GM08714 (cell line): ENCODE measurements at regions not wholly inside any gene's neighbourhood (a gene's known extent, or its start where the extent isn't known, plus 50 kb on each side); places are given as distances from the start of the nearest gene placed in this dataset.
"Not testable (repeated sequence)": the region's sequence is repeated elsewhere in the genome, so short reads cannot be mapped to it uniquely, and the experiment has no call there.

Source experiments
- H3K4me3 ChIP-seq: fragments of 200-500 bp; sonication (Bioruptor generic); 2 replicates; pipeline ENCODE4 v1.5.1; 2014; ENCODE audit warnings: mild to moderate bottlenecking, low read length, inconsistent platforms
- ZNF274 ChIP-seq: IDR thresholded peaks from 2 replicates; pipeline ENCODE4 v1.6.1; 2012; ENCODE audit warnings: mild to moderate bottlenecking, low read depth, low read length

GRCh38 chr5:19125956-19126713, 861.9 kb downstream of the CDH18 start:
- no peak overlapping the region for H3K4me3 ChIP-seq
- no peak for TF ChIP-seq ZNF274

DNA sequence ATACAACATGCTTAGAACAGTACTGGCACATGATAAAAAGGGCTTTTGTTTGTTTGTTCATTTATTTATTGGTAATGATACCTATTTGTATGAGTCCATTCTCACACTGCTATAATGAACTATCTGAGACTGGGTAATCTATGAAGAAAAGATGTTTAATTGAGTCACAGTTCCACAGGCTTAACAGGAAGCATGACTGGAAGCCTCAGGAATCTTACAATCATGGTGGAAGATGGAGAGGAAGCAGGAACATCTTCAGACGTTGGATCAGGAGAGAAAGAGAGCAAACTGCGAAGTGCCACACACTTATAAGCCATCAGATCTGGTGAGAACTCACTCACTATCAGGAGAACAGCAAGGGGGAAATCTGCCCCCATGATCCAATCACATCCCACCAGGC, 847.7 kb downstream of the CDH18 start:
- no peak for TF ChIP-seq ZNF274

DNA sequence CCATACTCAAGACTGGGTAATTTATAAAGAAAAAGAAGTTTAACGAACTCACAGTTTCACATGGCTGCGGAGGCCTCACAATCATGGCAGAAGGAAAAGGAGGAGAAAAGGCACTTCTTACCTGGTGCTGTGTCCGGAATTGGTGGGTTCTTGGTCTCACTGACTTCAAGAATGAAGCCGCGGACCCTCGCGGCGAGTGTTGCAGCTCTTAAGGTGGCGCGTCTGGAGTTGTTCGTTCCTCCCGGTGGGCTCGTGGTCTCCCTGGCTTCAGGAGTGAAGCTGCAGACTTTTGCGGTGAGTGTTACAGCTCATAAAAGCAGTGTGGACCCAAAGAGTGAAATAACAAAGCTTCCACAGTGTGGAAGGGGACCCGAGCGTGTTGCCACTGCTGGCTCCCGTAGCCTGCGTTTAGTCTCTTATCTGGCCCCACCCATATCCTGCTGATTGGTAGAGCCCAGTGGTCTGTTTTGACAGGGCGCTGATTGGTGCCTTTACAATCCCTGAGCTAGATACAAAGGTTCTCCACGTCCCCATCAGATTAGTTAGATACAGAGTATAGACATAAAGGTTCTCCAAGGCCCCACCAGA, 846.0 kb downstream of the CDH18 start:
- not testable (repeated sequence) for H3K4me3 ChIP-seq

More for the DNA sequence above, 847.7 kb downstream of the CDH18 start:
- no peak overlapping the region for H3K4me3 ChIP-seq

- H3K4me3 ChIP-seq = not testable (repeated sequence)
Observed at GRCh38 chr5:19142713-19143414, 845.1 kb downstream of the CDH18 start.

GRCh38 chr5:19143935-19144334, 844.1 kb downstream of the CDH18 start:
- H3K4me3 ChIP-seq = no peak overlapping the region
- no peak for TF ChIP-seq ZNF274

GRCh38 chr5:19169426-19169825, 818.6 kb downstream of the CDH18 start:
- TF ChIP-seq ZNF274 = no peak
- no peak overlapping the region for H3K4me3 ChIP-seq

DNA sequence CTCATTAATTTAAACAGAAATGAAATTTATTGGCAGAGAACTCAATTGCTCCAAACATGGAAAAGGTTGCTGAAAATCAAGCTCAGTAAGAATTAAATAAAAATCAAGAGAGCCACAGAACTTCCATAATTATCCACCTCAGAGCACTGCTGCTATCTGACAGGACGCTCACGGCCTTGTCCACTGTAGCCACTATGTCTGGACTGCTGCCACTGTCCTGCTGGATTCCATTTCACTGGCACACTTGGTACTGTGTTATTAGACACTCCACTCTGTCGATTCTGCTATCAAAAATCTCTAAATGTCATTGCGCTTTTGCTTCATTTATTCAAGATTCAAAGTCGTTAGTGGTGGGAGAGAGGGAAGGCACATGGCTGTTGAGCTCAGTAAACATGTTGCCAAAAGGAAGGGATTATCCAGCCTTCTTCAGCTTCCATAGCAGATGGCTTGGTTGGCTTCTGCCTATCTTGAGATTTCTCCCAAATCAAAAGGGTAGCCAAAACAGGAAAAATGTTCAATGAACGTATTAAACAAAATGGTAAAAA, 815.0 kb downstream of the CDH18 start:
- TF ChIP-seq ZNF274 = no peak

DNA sequence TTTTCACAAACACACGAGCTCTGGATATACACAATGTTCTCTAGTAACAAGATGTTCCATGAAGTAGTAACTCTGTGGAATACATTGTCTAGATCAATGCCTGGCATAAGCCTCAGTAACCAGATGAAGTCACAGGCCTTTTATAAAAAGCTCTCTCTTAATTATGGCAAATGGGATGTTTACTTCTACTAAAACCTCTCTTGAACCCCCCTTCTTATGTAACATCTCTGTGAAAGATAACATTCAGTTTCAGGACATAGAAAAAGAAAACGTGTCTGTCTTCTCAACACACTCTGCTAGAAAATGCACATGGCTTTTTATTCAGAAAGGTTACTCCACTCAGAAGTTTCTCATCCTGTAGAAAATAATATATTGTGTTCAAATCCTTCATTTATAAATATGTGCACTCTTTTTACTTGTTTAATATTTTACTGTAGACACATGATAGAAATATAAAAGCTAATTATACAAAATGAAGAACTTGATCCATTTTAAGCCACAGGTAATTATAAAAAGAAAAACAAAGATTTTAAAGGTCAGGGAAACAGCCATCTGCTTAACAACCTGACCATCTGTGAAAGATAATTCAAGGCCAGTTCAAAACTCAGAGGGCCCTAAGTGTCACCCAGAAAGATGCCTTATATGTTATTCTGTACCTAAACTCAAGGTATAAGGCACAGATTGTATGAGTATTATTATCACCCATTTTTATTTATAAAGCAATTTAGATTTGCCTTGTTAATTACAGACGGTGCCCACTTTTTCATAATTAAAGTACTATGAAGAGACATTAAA, 812.0 kb downstream of the CDH18 start:
- no peak overlapping the region for H3K4me3 ChIP-seq
- TF ChIP-seq ZNF274 = no peak

More for the DNA sequence above, 815.0 kb downstream of the CDH18 start:
- H3K4me3 ChIP-seq = no peak overlapping the region

GRCh38 chr5:19179571-19179970, 808.4 kb downstream of the CDH18 start:
- no peak overlapping the region for H3K4me3 ChIP-seq
- no peak for TF ChIP-seq ZNF274

GRCh38 chr5:19189176-19189575, 798.8 kb downstream of the CDH18 start:
- no peak for TF ChIP-seq ZNF274

DNA sequence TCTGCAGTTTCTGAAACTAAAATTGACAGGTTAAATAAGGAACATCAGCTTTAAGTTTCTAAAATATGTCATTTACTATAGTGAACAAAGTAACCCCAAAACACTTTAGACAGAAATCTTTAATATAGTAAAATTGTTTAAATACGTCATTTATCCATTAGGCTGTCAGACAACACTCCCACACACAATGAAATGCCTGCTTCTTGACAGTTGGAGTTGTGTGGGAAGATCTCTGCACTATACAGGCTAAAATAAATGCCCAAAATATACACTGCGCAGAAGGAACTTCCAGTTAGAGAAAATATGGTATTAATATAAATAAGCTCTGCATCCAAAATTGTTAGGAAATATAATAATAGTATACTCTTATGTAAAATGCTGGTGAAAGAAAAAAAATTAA, 794.4 kb downstream of the CDH18 start:
- TF ChIP-seq ZNF274 = no peak
- no peak overlapping the region for H3K4me3 ChIP-seq

More at GRCh38 chr5:19189176-19189575, 798.8 kb downstream of the CDH18 start:
- H3K4me3 ChIP-seq = no peak overlapping the region

- no peak for TF ChIP-seq ZNF274
- no peak overlapping the region for H3K4me3 ChIP-seq
Observed at GRCh38 chr5:19196631-19197030, 791.4 kb downstream of the CDH18 start.

- no peak for TF ChIP-seq ZNF274
- no peak overlapping the region for H3K4me3 ChIP-seq
Observed at GRCh38 chr5:19200251-19200650, 787.7 kb downstream of the CDH18 start.

DNA sequence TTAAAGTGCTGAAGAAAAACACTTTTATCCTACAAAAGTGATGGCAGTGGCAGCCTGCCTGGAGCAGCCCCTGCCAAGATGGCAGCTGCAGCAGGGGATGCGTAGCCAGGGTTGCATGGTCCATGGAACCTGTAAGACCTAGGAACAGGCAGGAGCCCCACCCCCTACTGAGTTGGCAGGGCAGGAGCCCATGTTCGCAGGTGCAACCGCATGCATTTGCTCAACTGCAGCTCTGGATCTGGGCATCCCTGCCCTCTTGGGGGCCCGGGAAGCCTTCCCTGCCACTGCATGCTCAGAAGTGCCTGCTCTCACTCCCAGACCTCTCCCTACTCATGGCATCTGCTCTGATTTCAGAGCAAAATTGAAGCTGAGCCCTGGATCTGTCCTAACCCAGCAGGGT, 779.6 kb downstream of the CDH18 start:
- no peak for TF ChIP-seq ZNF274
- H3K4me3 ChIP-seq = no peak overlapping the region
